ENCODE measurements at regions not wholly inside any gene's neighbourhood (a gene's known extent, or its start where the extent isn't known, plus 50 kb on each side); places are given as distances from the start of the nearest gene placed in this dataset.

DNA sequence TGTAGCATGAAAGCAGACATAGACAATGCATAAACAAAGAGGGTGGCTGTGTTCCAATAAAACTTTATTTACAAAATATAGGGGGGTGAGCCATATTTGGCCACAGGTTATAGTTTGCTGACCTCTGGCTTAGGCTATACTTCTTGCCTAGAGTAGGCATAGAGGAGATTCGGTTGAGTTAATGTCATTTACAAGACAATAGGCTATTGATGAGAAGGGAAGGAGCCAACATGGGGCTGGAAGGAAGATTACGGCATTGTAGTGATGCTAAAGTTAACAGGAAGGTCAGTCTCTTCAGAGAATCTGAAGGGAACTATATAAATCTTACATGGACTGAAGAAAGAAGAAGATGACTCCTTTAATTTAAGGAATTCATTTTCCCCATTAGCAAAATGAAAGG is 463.5 kb downstream of the HTR7 start:
- in situ Hi-C loops (cut with MboI; ENCODE audit: low pct_unique_long_range_greater_than_20kb, low sequenced_read_pairs, unreplicated experiment) = no loop called here
- no peak for TF ChIP-seq CTCF (IDR thresholded peaks at IDR 0.05; ENCODE audit: extremely low read depth, insufficient read depth, missing control alignments)
- DNase-seq (ENCODE audit: low spot score) = no peak

DNA sequence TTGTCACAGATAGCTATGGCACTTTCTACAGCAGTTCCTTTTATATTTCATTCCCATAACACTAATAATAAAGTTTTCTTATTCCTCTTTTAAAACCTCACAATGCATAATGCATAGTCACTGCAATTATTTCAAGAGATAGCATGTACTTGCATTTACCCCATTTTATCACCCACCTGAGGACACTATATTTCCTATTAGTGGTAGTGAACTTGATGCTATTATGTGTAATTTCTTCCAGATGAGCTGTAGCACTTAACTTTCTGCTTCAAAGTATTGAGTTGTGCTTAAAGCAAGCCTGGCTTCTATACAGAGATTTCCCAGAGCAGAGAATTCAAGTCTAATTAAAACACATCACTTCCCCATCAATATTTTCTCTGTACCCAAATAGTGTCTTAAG is 461.1 kb downstream of the HTR7 start:
- no peak for TF ChIP-seq CTCF (IDR thresholded peaks at IDR 0.05; ENCODE audit: extremely low read depth, insufficient read depth, missing control alignments)
- in situ Hi-C loops (cut with MboI; ENCODE audit: low pct_unique_long_range_greater_than_20kb, low sequenced_read_pairs, unreplicated experiment) = no loop called here
- DNase-seq (ENCODE audit: low spot score) = no peak

- TF ChIP-seq CTCF (IDR thresholded peaks at IDR 0.05; ENCODE audit: extremely low read depth, insufficient read depth, missing control alignments) = no peak
- in situ Hi-C loops (cut with MboI; ENCODE audit: low pct_unique_long_range_greater_than_20kb, low sequenced_read_pairs, unreplicated experiment) = no loop called here
- no peak for DNase-seq (ENCODE audit: low spot score)
Measured at GRCh38 chr10:90398566-90398965, 459.3 kb downstream of the HTR7 start.

DNA sequence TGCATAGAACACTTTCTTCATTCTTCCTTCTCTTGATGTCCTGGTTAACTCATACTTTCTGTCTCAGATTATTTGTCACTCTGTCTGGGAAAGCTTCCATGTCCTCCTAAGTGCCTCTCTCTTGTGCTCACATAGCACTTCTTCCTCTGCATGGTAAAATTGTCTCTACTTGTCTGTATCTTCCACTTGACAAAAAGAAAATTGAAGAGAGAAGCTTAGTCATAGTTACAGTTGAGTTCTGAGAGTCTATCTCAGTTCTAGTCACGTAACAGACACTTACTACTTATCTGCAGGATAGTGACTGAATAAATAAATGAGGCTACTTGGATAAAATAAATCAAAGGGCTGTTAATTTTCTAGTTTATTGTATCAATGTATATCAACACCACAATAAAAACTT is 458.1 kb downstream of the HTR7 start:
- DNase-seq (ENCODE audit: low spot score) = no peak
- TF ChIP-seq CTCF (IDR thresholded peaks at IDR 0.05; ENCODE audit: extremely low read depth, insufficient read depth, missing control alignments) = no peak
- in situ Hi-C loops (cut with MboI; ENCODE audit: low pct_unique_long_range_greater_than_20kb, low sequenced_read_pairs, unreplicated experiment) = no loop called here

DNA sequence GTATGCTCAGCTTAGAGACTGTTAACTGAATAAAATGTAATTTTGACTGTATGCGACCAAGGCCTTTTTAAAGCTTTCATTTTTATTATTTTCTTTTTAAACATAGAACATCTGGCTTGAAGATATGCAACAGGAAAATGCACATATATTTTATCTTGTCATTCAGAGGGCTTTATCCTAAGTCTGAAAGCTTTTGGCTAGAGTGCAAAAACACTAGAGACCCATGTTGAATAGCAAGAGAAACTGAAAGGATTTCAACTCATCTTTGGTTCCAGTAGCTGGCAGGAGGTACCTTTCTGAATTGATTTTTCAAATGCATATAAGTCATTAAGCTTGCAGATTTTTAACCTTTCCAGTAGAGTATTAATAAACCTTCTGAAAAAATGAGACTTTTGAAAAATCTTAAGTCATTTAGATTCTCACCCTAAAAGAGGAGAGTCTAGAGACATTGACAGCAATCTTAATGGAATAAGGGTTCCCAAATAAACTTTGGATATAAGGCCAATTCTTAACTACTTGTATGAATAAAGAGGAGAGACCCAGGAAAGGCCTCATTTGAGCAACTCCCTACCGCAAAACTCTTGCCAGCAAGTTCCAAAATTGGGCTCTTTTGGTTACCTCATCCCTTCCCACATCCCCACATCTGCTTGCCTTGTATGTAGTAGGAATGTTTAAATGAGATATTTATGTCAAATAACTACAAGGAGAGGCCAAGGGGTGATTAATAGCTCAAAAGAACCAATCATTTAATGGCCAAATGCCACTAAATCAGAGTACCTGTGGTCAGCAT is 454.4 kb downstream of the HTR7 start:
- in situ Hi-C loops (cut with MboI; ENCODE audit: low pct_unique_long_range_greater_than_20kb, low sequenced_read_pairs, unreplicated experiment) = no loop called here
- DNase-seq (ENCODE audit: low spot score) = no peak
- TF ChIP-seq CTCF (IDR thresholded peaks at IDR 0.05; ENCODE audit: extremely low read depth, insufficient read depth, missing control alignments) = no peak

DNA sequence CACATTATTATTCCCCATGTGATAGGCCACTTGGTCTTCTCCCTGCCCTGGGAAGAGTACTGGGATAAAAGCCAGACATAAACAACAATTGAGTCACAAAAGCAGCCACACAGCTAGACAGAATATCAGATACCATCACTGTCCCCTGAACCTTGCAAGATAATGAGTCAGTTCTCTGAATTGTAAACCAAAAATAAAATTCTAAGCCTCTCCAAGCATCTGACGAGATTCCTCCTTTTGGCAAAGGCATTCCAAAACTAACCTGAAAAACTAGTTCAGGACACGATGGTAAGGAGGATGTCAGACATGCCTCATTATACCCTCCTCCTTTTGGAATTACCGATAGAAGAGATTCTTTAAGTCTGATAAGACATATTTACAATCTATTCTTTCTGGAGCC is 450.7 kb downstream of the HTR7 start:
- no peak for DNase-seq (ENCODE audit: low spot score)
- no peak for TF ChIP-seq CTCF (IDR thresholded peaks at IDR 0.05; ENCODE audit: extremely low read depth, insufficient read depth, missing control alignments)
- in situ Hi-C loops (cut with MboI; ENCODE audit: low pct_unique_long_range_greater_than_20kb, low sequenced_read_pairs, unreplicated experiment) = no loop called here
